SK-N-MC (cell line): ENCODE measurements at regions not wholly inside any gene's neighbourhood (a gene's known extent, or its start where the extent isn't known, plus 50 kb on each side); places are given as distances from the start of the nearest gene placed in this dataset.

Experiments
- EZH2 ChIP-seq: fragments of 200-600 bp; sonication (generic); IDR thresholded peaks from one replicate; pipeline ENCODE4 v1.6.1; 2017; ENCODE audit warnings: antibody characterized with exemption
- POLR2AphosphoS5 ChIP-seq: IDR thresholded peaks from 2 replicates; pipeline ENCODE4 v1.6.1; 2012; ENCODE audit warnings: mild to moderate bottlenecking, low read depth, low read length, borderline replicate concordance

DNA sequence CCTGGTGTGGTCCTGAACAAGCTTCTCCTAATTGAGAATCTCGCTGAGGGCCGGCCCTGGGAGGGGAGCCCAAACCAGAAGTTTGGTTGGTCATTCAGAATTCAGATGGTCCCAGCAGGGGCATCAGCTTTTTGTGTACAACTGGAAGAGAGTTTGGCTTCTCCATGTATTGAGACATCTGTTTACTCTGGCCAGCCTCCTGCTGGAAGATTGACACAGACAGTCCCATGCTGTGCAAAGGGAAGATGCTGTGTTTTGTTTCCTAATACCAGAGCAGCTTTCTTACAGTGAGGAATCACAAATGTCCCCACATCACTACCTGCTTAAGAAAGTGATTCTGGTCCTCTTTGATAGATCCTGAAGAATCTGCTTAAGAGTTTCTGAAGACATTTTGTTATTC lies 97.8 kb downstream of the PLEKHG1 start:
- TF ChIP-seq EZH2 (no peak), POLR2AphosphoS5 (no peak)
